ENCODE measurements at regions not wholly inside any gene's neighbourhood (a gene's known extent, or its start where the extent isn't known, plus 50 kb on each side); places are given as distances from the start of the nearest gene placed in this dataset.

DNA sequence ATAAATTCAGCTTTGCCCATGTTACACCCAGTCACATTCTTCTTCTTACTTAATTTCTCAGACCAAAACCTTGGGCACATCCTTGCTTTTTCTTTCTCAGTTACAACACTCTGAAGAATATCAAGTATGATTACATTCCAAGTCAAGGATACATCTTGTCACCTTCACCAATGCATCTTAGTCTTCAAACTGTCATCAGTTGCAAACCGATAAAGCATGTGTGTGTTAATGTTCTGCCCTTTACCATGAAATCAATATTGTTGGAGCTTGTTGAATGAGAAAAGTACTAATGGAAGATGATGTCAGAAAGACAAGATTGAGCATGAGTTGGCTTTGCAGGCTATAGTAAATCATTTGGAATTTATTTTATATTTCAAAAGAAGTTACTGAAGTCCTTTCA lies 764.6 kb downstream of the NCAM2 start:
- BruUV-seq (replicated peaks): no TSS peak
- H3K27me3 ChIP-seq (ENCODE audit: control insufficient read depth, insufficient read depth, low read length): no peaks in the 10 kb centered on the region
- POLR2A ChIA-PET: no interaction called here
- no peaks in the 10 kb centered on the region for H3K4me1 ChIP-seq (ENCODE audit: control insufficient read depth, insufficient read depth, low read length)
- ATAC-seq (no peak), DNase-seq (ENCODE audit: low read depth, low spot score) (no peak)
- H3K36me3 ChIP-seq (ENCODE audit: control insufficient read depth, insufficient read depth, low read length): no peaks in the 10 kb centered on the region
- no peaks in the 10 kb centered on the region for H3K9me3 ChIP-seq (ENCODE audit: control insufficient read depth, insufficient read depth, low read depth, low read length)
- no peak overlapping the region for H3K27ac ChIP-seq (ENCODE audit: low read length)
- CTCF ChIA-PET: no interaction called here
- intact Hi-C loops (cut with micrococcal nuclease; ENCODE audit: unreplicated experiment): no loop called here
- in situ Hi-C loops (cut with HindIII; ENCODE audit: low pct_unique_long_range_greater_than_20kb, low sequenced_read_pairs): no loop called here
- TF ChIP-seq, protein P1, sequence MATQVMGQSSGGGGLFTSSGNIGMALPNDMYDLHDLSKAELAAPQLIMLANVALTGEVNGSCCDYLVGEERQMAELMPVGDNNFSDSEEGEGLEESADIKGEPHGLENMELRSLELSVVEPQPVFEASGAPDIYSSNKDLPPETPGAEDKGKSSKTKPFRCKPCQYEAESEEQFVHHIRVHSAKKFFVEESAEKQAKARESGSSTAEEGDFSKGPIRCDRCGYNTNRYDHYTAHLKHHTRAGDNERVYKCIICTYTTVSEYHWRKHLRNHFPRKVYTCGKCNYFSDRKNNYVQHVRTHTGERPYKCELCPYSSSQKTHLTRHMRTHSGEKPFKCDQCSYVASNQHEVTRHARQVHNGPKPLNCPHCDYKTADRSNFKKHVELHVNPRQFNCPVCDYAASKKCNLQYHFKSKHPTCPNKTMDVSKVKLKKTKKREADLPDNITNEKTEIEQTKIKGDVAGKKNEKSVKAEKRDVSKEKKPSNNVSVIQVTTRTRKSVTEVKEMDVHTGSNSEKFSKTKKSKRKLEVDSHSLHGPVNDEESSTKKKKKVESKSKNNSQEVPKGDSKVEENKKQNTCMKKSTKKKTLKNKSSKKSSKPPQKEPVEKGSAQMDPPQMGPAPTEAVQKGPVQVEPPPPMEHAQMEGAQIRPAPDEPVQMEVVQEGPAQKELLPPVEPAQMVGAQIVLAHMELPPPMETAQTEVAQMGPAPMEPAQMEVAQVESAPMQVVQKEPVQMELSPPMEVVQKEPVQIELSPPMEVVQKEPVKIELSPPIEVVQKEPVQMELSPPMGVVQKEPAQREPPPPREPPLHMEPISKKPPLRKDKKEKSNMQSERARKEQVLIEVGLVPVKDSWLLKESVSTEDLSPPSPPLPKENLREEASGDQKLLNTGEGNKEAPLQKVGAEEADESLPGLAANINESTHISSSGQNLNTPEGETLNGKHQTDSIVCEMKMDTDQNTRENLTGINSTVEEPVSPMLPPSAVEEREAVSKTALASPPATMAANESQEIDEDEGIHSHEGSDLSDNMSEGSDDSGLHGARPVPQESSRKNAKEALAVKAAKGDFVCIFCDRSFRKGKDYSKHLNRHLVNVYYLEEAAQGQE (IDR thresholded peaks at IDR 0.05; ENCODE audit: insufficient read depth in 1 of 2, low read depth in 2 of 2, low read length in 1 of 2): no peak
- TF ChIP-seq POLR2AphosphoS5 (IDR thresholded peaks at IDR 0.05; ENCODE audit: low read depth, low read length): no peak
- no peak for TF ChIP-seq CTCF (IDR thresholded peaks at IDR 0.05)
- TF ChIP-seq TCF7L2 (IDR thresholded peaks at IDR 0.05; ENCODE audit: low read depth, low read length): no peak
- TF ChIP-seq SIN3A (IDR thresholded peaks at IDR 0.05; ENCODE audit: borderline replicate concordance, insufficient read depth, low read depth, low read length): no peak
- no peak overlapping the region for H3K4me3 ChIP-seq (ENCODE audit: low read depth in 2 of 2, low read length in 2 of 2)

GRCh38 chr21:21764281-21764680 lies 766.1 kb downstream of the NCAM2 start:
- H3K36me3 ChIP-seq (ENCODE audit: control insufficient read depth, insufficient read depth, low read length): no peaks in the 10 kb centered on the region
- no TSS peak for BruUV-seq (replicated peaks)
- TF ChIP-seq POLR2AphosphoS5 (IDR thresholded peaks at IDR 0.05; ENCODE audit: low read depth, low read length) (no peak), CTCF (IDR thresholded peaks at IDR 0.05) (no peak), SIN3A (IDR thresholded peaks at IDR 0.05; ENCODE audit: borderline replicate concordance, insufficient read depth, low read depth, low read length) (no peak), TCF7L2 (IDR thresholded peaks at IDR 0.05; ENCODE audit: low read depth, low read length) (no peak)
- TF ChIP-seq, protein P1 (IDR thresholded peaks at IDR 0.05; ENCODE audit: insufficient read depth in 1 of 2, low read depth in 2 of 2, low read length in 1 of 2): no peak
- POLR2A ChIA-PET: no interaction called here
- no peak overlapping the region for H3K27ac ChIP-seq (ENCODE audit: low read length)
- H3K27me3 ChIP-seq (ENCODE audit: control insufficient read depth, insufficient read depth, low read length): no peaks in the 10 kb centered on the region
- intact Hi-C loops (cut with micrococcal nuclease; ENCODE audit: unreplicated experiment): no loop called here
- H3K4me1 ChIP-seq (ENCODE audit: control insufficient read depth, insufficient read depth, low read length): no peaks in the 10 kb centered on the region
- H3K9me3 ChIP-seq (ENCODE audit: control insufficient read depth, insufficient read depth, low read depth, low read length): no peaks in the 10 kb centered on the region
- in situ Hi-C loops (cut with HindIII; ENCODE audit: low pct_unique_long_range_greater_than_20kb, low sequenced_read_pairs): no loop called here
- ATAC-seq (no peak), DNase-seq (ENCODE audit: low read depth, low spot score) (no peak)
- CTCF ChIA-PET: no interaction called here
- no peak overlapping the region for H3K4me3 ChIP-seq (ENCODE audit: low read depth in 2 of 2, low read length in 2 of 2)

Measured in Panc1 (cell line).